GM18907 (cell line): ENCODE measurements at regions not wholly inside any gene's neighbourhood (a gene's known extent, or its start where the extent isn't known, plus 50 kb on each side); places are given as distances from the start of the nearest gene placed in this dataset.

Experiments
- ATAC-seq: cut with Tn5 transposase; IDR thresholded peaks from one replicate; pipeline ENCODE4 v1.9.1; 2021; ENCODE audit warnings: mild to moderate bottlenecking, moderate library complexity; ENCODE audit not compliant: unreplicated experiment

DNA sequence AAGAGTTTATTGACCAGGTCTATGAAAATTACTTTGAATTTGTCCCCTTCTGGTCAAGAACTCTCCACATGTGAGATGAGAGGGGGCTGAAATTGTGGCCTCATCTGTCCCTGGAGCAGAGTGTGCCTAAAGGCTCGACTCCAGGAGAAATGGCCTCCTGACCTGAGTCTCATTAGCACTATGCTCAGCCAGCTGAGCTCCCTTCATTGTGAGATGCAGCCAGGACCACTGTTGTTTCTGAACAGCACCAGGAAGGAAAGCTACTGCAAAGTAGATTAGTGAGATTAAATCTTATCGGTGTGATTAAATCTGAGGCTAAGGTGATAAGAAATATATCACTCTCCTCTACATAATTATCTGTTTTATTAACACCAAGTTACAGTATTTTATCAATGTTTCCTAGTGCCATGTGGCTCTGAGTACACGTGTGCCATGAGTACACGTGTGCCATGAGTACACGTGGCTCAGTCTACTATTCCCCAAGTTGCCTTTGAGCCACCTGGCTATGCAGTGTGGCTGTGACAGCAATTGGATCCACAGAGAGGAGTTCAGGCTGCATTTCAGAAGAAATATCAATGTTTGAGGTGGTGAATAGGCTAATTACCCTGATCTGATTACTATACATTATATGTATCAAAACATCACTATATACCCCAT lies 126.9 kb downstream of the IPMK start:
- ATAC-seq: no peak

DNA sequence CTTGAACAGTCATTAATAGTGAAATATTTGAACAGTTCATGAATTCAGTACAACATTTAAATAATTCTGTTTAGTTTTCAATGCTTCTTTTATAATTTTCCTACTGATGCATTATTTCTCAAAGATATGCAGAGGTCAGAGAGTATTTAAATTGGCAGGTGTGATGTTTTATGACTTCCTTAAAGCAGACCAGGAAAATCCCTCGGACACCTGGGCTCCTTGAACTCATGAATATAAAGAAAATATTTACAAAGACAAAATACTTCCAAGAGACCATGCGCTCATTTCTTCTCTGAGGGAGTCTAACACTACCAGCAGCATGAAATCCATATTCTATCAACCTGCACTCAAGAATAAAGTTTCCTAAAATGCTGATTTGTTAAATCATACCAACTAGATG lies 127.6 kb downstream of the IPMK start:
- no peak for ATAC-seq

DNA sequence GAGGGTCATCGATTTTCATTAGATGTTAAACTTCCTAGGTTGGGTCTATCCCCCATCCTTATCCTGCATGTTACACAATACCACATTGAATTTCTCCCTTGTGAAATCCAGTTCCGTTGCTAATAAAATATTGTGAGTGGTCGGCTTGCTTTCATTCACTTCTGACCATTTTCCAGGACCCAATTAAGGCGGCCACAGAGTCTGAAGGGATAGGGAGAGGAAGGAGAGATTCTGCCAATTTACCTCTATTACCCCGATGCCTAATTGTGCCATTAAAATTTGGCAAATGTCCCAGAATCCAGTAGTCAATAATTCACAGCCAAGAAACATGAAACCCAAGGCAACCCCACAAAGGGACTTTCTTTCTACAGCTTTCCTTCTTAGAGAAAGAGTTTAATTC lies 129.9 kb downstream of the IPMK start:
- no peak for ATAC-seq

DNA sequence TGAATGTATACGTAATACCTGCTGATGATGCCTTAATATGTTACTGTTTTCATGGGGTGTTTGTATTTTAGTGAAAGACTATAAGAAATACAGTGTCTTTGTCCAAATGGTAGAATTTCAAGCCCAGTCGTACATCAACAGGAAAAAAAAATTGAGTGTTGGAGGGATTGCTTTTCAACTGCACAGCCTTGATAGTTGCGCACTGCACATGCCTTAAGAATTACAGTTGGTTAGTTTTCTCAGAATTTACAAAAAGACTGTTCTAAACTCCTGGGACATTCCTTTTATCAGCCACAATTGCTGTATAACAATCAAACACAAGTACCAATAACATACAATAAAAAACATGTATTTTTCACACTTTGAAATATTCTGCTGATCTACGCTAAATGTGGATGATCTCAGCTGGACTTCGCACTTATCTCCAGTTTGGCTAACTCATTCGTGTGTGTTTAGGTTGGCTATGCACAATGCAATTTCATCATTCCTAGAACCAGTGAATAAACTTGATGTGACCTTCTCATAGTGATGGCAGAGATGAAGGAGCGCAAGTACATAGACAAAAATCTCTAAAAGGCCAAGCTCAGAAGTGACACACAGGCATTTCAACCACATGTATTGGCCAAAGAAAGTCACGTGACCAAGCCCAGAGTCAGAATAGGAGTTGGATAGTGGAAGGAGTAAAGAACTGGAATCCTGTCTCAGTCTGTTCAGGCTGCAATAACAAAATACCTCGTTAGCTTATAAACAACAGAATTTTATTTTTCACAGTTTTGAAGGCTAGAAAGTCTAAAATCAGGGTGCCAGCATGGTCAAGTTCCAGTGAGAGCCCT lies 152.3 kb downstream of the IPMK start:
- ATAC-seq: no peak

DNA sequence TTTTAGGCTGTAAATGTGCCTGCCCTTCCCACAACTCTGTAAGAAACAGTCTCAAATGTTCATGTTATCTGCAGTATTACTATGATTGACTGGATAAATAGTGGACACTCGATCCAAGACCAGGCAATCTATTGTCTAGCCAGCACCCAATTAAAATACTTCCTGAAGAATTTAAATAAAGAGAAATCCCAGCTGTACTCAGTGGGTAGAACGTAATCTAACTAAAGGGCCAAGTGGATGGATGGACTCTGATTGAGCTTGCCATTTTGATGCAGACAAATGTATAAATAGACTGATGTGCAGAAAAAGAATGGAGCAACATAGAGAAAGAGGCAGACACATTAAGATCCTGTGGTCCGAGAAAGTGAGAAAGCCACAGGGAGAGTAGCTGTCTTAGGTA lies 158.0 kb downstream of the IPMK start:
- no peak for ATAC-seq

DNA sequence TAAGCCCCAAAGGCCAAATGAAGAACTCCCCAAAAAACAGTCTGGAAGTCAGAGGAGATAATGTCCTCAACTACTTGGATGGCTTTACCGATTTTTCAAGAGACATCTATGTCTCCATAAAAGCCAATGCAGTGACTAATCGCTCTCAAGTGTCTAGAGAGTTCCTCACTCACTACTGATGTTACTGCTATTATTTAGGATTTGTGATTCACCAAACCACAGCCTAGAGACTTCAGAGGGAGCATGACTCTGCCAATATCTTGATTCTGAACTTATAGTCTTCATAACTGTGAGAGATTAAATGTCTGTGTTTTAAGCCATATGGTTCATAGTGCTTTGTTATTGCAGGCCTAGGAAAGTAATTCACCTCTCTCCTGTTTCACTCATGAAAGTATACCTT lies 160.2 kb downstream of the IPMK start:
- no peak for ATAC-seq

DNA sequence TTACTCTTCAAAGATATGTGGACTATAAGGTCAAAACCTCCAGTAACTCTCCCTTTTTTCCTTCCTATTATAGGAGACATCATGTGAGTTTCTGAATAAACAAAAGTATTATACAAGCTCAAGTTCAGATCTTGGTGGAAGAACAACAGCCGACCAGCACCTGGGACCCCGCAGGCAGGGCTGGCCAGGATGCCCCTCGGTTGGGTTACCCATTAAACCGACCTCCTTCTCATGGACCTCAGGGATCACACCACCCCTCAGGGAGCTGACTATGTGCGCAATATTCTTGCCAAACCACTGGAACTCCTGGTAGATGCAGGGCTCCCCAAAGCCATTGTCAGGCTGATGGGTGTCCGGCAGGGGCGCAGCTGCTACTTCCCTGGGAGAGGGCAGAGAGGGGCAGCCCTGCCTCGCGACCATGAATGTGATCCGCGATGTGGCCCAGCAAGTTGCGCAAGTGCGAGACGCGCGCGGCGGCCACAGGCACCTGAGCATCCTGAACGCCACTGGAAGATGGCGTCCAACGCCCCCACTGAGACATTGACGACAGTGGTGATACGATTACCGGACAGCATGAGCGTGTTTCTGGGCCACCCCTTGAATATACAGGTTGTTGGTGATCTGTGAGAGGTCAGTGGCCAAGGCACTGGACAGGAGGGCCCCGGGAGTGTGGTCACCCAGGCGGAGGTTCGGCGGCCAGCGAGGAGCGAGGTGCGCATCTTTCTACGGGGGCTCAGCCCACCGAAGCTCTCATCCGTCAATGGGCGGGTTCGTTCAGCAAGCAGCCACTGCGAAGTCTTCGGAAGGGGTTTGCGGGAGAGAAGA lies 161.3 kb downstream of the IPMK start:
- no peak for ATAC-seq

DNA sequence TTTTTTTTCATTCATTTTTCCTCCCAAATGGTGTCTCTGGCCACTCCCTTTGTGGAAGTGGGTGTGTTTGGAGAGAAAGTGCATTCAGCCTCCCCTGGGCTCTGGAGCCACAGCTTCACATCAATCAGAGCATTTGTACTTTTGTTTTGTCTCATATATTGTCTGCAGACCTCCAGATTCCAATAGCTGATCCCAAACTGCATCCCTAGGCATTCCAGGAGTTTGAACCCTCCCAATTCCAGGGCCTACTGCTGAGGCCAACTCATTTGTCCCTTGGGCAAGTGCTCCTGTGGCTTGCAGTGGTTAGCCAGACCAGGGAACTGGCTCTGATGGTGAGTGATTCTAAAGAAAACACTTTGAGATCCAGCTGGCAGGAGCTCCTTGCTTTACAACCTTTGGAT lies 163.3 kb downstream of the IPMK start:
- ATAC-seq: no peak

DNA sequence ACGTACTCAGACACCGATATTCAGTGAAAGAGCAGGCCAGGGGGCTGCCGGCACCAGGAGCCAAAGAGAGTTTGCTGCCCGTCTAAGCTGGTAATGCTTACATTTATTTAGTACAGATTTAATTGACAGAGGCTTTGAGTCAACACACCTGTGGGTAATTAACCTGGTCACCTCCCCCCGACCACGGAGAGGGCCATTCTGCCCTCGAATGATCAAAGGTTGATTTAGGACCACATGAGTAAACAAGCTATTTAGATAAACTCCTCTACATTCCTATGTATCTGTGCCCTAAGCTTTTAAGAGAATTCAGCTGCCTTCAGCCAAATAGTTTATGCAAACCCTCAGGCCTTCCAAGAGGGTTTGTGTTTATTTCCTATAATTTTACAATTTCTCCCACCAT lies 164.8 kb downstream of the IPMK start:
- ATAC-seq: no peak

DNA sequence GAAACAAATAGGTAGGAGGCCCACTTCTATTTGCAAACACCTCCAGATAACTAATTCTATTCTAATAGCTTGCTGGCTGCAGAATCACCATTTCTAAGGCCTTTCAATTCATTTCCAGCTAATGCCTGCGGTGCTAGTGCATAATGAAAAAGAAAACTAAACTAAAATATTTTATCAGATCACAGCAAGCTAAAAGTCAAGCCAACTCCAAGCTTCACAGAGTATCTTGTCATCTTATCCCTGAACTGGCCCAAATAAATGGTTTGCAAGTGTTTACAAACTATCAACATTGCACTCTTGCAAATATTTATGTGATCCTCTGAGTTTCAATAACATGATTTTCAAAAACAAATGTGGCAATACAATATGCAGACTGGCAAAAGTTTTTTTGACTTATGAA lies 166.0 kb downstream of the IPMK start:
- ATAC-seq: no peak

DNA sequence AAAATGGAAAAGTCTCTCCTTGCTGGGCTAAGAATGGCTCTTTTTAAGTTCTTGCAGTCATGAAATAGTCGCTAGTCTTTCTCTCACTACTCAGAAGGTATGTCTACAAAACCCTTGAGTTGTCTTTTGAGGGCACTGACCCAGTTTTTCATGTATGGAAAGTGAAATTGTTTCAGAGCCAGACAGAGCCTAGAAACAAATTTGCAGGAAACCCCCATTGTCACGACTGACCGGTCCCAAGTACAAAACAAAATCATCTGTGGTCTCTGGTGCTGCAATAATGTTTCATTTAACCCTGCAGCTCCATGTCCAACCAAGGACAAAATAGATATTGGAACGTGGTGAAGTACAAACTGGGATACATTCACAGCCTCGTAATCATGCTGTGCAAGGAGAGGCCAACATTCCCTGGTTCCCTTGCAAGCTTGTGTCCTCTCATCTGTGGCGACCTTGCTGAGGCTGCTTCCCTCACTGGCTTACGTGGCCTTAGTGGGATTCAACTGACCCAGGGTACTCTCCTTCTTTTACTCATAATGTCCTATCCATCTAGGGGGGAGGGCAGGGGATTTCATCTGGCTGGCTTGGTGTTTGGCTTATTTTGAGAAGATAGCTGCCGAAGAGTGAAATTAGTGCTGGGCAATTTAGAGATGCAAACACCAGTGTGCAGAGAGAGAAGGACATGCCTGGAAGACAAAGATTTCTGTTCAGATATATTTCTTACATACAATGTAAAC lies 172.5 kb downstream of the IPMK start:
- ATAC-seq: peak; percentile 56

DNA sequence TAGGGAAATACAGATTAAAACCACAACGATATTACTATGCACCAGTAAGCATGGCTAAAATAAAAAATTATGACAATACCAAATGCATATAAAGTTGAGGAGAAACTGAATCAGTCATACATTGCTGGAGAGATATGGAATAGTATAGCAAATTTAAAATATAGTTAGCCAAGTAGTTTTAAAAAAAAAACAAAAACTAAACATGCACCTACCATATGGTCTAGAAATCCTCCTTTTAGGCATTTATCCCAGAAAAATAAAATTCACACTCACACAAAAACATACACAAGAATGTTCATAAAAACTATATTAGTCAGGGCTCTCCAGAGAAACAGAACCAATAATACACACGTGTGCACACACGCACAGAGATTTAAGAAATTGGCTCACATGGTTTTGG lies 175.8 kb downstream of the IPMK start:
- ATAC-seq: no peak

DNA sequence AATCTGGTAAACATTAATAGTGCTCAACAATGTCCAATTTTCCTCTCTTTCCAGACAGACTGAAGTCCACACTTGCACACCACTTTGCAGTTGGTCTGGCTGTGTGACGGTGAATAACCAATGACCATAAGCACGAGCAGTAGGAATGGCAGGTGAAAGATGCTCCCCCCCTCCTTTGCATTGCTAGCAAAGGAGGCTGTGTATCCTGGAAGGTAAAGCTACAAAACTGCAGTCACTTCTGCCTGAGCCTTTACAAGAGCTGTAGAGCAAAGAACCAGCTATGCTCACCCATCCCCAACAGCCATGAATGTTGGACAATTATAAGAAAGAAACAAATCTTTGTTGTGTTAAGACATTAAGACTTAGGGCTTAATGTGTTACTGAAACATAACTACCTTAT lies 178.0 kb downstream of the IPMK start:
- no peak for ATAC-seq

DNA sequence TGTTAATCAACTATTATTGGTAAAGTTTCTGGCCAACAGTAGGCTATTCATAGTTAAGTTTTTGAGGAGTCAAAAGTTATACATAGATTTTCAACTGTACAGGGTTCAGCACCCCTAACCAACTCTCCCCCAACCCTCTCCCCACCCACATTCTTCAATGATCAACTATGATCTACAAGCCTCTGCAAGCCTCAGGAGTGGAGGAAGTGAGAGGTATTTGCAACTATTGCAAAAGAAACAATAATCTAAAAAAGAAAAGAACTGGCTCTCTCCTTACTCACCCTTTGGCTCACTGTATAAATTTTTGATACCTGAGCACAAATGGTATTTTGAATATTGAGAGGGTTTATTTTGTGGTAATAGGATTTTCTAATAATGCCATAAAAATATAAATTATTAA lies 179.8 kb downstream of the IPMK start:
- ATAC-seq: no peak

DNA sequence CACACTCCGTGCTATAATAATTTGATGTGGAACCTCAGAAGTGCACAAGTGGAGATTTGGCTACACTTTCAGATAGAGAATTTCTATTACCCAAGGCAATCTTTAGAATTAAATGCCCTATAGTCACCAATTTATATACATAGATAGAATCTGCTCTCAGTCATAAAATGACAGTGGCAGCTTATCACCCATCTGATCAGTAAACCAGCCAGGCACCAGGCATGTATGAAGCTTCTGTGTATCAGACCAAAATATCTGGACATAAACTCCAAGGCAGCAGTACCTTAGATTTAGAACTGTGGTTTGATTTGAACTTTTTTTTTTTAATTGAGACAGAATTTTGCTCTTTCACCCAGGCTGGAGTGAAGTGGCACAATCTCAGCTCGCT lies 180.9 kb downstream of the IPMK start:
- ATAC-seq: no peak

DNA sequence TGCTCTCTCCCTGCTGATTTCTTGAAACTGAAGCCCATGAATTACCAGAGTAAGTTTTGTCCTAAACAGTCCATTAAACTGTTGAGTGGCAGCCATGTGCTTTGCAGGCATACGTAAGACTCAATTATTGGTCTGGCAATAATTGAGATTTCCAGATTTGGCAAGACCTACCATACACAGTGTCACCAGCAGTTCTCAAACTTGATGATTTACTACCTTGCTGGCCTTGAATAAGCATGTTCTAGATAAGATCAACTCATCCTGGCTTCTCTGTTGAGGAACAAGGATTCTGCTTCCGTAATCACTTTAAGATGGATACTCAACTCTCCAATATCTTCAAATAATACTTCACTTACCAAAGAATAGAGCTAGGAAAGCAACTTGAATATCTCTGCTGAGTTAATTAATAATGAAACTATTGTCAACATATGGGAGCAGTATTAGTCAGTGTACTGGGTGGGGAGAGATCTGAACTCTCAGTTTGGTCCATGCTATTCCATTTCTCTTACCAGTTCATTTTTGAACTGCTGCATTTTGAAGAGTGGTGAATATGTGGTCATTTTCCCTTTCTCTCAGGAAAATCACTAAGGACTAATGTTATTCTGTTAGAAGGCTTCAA lies 181.4 kb downstream of the IPMK start:
- ATAC-seq: peak; percentile 67

DNA sequence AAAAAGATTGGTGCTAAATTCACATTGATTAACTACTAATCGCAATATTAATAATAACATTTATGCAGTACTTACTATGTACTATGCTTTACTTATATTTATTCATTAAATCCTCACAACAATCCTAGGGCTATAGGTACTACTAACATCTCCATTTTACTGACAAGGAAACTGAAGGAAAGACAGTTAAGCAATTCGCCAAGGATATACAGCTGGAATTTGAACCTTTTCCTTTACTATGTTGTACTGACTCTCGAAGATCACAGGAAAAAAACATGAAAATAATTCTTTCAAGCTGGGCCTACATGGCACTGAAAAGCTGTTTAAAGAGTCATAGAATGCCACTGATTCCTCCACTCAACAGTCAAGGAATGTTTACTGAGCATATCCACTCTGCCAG lies 185.4 kb downstream of the IPMK start:
- ATAC-seq: no peak

DNA sequence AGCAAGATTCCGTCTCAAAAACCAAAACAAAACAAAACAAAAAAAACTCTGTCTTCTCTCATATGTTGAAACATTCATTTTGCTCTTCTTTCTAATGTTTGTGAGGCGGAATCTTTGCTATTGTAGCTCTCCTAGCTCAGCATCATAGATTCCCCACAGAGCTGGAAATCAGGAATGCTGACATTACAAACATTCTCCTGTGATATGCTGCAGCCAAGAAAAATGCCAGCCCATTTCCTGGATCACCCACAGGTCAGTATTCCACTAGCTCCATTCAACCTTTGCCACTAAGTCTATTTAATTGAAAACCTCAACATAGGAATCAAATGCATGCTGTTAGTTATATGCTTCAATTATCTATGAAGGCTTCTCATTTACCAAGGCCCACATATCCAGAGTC lies 186.3 kb downstream of the IPMK start:
- ATAC-seq: no peak

DNA sequence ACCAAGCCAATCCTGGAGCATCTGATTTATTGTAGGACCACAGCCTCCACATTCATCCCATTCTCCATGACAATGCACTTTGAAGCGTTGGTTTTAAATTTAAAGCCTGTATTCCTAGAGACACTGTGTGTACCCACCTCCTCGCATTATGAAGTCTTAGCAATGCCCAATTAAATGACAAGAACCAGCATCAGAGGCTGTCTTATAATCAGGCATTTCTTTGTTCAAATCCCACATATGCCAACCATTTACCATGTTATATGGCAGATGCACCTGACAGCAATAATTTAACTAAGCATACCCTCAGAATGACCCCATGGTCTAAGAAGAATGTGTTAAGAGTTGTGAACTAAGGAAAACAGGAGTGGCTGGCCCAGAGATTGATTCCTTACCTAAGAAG lies 188.2 kb downstream of the IPMK start:
- ATAC-seq: no peak

DNA sequence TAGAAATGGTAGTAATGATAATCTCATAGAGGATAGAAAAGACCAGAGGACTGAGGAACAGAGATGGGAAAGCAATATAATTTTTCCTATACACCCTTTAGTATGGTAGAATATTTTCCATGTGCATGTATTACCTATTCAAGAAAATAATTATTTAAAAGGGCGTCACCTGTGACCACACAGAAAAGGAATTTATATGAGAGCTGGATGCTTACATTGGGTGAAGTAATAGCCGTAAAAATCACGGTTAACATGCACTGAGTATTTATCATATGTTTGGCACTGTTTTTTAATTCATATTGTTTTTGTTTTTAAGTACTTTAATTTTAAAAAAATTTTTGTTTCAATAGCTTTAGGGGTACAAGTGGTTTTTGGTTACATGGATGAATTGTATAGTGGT lies 195.1 kb downstream of the IPMK start:
- ATAC-seq: no peak

DNA sequence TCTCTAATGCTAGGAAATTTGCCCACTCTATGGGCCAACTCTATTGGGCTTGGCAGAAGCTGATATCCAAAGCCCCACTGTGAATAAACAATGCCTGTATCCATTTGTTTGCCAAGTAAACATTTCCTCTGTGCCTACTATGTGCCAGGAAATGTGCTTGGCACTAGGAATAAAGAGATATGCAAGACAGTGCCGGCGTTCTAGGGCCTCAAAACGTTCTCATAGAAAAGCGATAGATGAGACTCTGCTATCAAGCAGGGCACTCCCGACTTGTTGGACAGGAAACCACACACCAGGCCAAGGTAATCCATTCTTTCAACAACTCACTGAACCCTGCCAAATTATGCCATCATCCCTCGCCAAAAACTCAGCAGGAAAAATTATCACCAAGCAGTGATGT lies 196.7 kb downstream of the IPMK start:
- ATAC-seq: no peak
